H9 (cell line): ENCODE measurements at regions not wholly inside any gene's neighbourhood (a gene's known extent, or its start where the extent isn't known, plus 50 kb on each side); places are given as distances from the start of the nearest gene placed in this dataset.
A peak's percentile ranks its signal among the peaks of the same experiment; 100 is the strongest.

Experiments
- DNase-seq: peaks from one replicate; pipeline ENCODE4 v3.0.0-alpha.2; 2017
- H2AFZ ChIP-seq: one replicate; pipeline ENCODE4 v1.6.1; 2013; ENCODE audit warnings: mild to moderate bottlenecking, low read length, control low read depth, moderate library complexity
- H2AK5ac ChIP-seq: 2 replicates; pipeline ENCODE4 v1.6.1; 2013; ENCODE audit warnings: low read length, control low read depth, mixed read lengths; ENCODE audit not compliant: insufficient read length
- H2BK120ac ChIP-seq: one replicate; pipeline ENCODE4 v1.6.1; 2013; ENCODE audit warnings: low read depth, mild to moderate bottlenecking, low read length, control low read depth, inconsistent platforms; ENCODE audit not compliant: poor library complexity, severe bottlenecking
- H2BK12ac ChIP-seq: 2 replicates; pipeline ENCODE4 v1.6.1; 2013; ENCODE audit warnings: low read length, control low read depth, mixed read lengths, low read depth; ENCODE audit not compliant: insufficient read length
- H2BK15ac ChIP-seq: 2 replicates; pipeline ENCODE4 v1.6.1; 2013; ENCODE audit warnings: low read depth, low read length, control low read depth
- H2BK20ac ChIP-seq: one replicate; pipeline ENCODE4 v1.6.1; 2013; ENCODE audit warnings: low read depth, mild to moderate bottlenecking, low read length, control low read depth, inconsistent platforms; ENCODE audit not compliant: poor library complexity, severe bottlenecking
- H2BK5ac ChIP-seq: 2 replicates; pipeline ENCODE4 v1.6.1; 2013; ENCODE audit warnings: low read length, control low read depth, mixed read lengths; ENCODE audit not compliant: insufficient read length
- H3K14ac ChIP-seq: 2 replicates; pipeline ENCODE4 v1.6.1; 2013; ENCODE audit warnings: low read length, control low read depth; ENCODE audit not compliant: insufficient read depth
- H3K18ac ChIP-seq: 2 replicates; pipeline ENCODE4 v1.6.1; 2013; ENCODE audit warnings: low read depth, mild to moderate bottlenecking, mixed read lengths, low read length, control low read depth; ENCODE audit not compliant: insufficient read length
- H3K23ac ChIP-seq: 2 replicates; pipeline ENCODE4 v1.6.1; 2013; ENCODE audit warnings: low read length, control low read depth, mixed read lengths, low read depth; ENCODE audit not compliant: insufficient read length
- H3K23me2 ChIP-seq: 2 replicates; pipeline ENCODE4 v1.6.1; 2013; ENCODE audit warnings: low read depth, mild to moderate bottlenecking, mixed read lengths, low read length, control low read depth; ENCODE audit not compliant: insufficient read length, poor library complexity, severe bottlenecking
- H3K27ac ChIP-seq: 2 replicates; pipeline ENCODE4 v1.5.1; 2013; ENCODE audit warnings: low read length, control low read depth, mixed read lengths, low read depth; ENCODE audit not compliant: insufficient read length
- H3K27me3 ChIP-seq: 2 replicates; pipeline ENCODE4 v1.6.1; 2013; ENCODE audit warnings: low read length, control low read depth, inconsistent platforms; ENCODE audit not compliant: insufficient read depth
- H3K4ac ChIP-seq: 2 replicates; pipeline ENCODE4 v1.6.1; 2013; ENCODE audit warnings: low read depth, mild to moderate bottlenecking, control low read depth, inconsistent platforms, low read length, moderate library complexity
- H3K4me1 ChIP-seq: 2 replicates; pipeline ENCODE4 v1.6.1; 2013; ENCODE audit warnings: low read length, control low read depth, inconsistent platforms; ENCODE audit not compliant: insufficient read depth
- H3K4me2 ChIP-seq: 2 replicates; pipeline ENCODE4 v1.6.1; 2013; ENCODE audit warnings: low read length, control low read depth, mixed read lengths; ENCODE audit not compliant: insufficient read length, insufficient read depth
- H3K56ac ChIP-seq: 2 replicates; pipeline ENCODE4 v1.6.1; 2013; ENCODE audit warnings: low read depth, mild to moderate bottlenecking, mixed read lengths, low read length, control low read depth; ENCODE audit not compliant: insufficient read length
- H3K79me1 ChIP-seq: 2 replicates; pipeline ENCODE4 v1.6.1; 2013; ENCODE audit warnings: low read depth, mild to moderate bottlenecking, moderate library complexity, low read length, control low read depth, inconsistent platforms; ENCODE audit not compliant: insufficient read depth, poor library complexity, severe bottlenecking
- H3K79me2 ChIP-seq: 2 replicates; pipeline ENCODE4 v1.6.1; 2013; ENCODE audit warnings: low read length, control low read depth, inconsistent platforms; ENCODE audit not compliant: insufficient read depth
- H3K9ac ChIP-seq: 2 replicates; pipeline ENCODE4 v1.6.1; 2013; ENCODE audit warnings: low read length, control low read depth, mixed read lengths; ENCODE audit not compliant: insufficient read length; ENCODE audit errors: extremely low read depth
- H3K9me3 ChIP-seq: one replicate; pipeline ENCODE4 v1.6.1; 2013; ENCODE audit warnings: low read depth, low read length, inconsistent platforms; ENCODE audit not compliant: control insufficient read depth
- H3T11ph ChIP-seq: one replicate; pipeline ENCODE4 v1.6.1; 2013; ENCODE audit warnings: mild to moderate bottlenecking, low read length, control low read depth, inconsistent platforms
- H4K20me1 ChIP-seq: one replicate; pipeline ENCODE4 v1.6.1; 2013; ENCODE audit not compliant: control insufficient read depth, insufficient read length, insufficient read depth
- H4K5ac ChIP-seq: 2 replicates; pipeline ENCODE4 v1.6.1; 2013; ENCODE audit warnings: low read depth, mild to moderate bottlenecking, mixed read lengths, low read length, control low read depth; ENCODE audit not compliant: insufficient read length
- H4K8ac ChIP-seq: replicated peaks from 2 replicates; pipeline ENCODE4 v1.6.1; 2013; ENCODE audit warnings: low read length, control low read depth, mixed read lengths, low read depth; ENCODE audit not compliant: insufficient read length
- H4K91ac ChIP-seq: 2 replicates; pipeline ENCODE4 v1.6.1; 2013; ENCODE audit warnings: low read depth, mild to moderate bottlenecking, moderate library complexity, mixed read lengths, low read length, control low read depth; ENCODE audit not compliant: insufficient read length
- H3K27ac Mint-ChIP-seq, 3 experiments: 2 replicates in 2 of 3; 3 replicates in 1 of 3; pipeline ENCODE4 v1.8.0; 2020 to 2021; ENCODE audit warnings: mixed read lengths in 3 of 3, mild to moderate bottlenecking in 1 of 3, moderate library complexity in 1 of 3
- H3K27me3 Mint-ChIP-seq: 2 replicates; pipeline ENCODE4 v1.8.0; 2021; ENCODE audit warnings: low read depth, mild to moderate bottlenecking, moderate library complexity, mixed read lengths
- H3K36me3 Mint-ChIP-seq, 3 experiments: 2 replicates in 2 of 3; 3 replicates in 1 of 3; pipeline ENCODE4 v1.8.0; 2020 to 2021; ENCODE audit warnings: low read depth in 3 of 3, mixed read lengths in 3 of 3; ENCODE audit not compliant: insufficient read depth in 1 of 3
- H3K4me1 Mint-ChIP-seq, 2 experiments: 2 replicates each; pipeline ENCODE4 v1.8.0; 2020; ENCODE audit warnings: mixed read lengths in 2 of 2
- H3K4me3 Mint-ChIP-seq, 2 experiments: 2 replicates in 1 of 2; 3 replicates in 1 of 2; pipeline ENCODE4 v1.8.0; 2020 to 2021; ENCODE audit warnings: mild to moderate bottlenecking in 2 of 2, mixed read lengths in 2 of 2, moderate library complexity in 1 of 2
- H3K9me3 Mint-ChIP-seq, 2 experiments: 2 replicates in 1 of 2; 3 replicates in 1 of 2; pipeline ENCODE4 v1.8.0; 2020; ENCODE audit warnings: mild to moderate bottlenecking in 2 of 2, mixed read lengths in 2 of 2, moderate library complexity in 1 of 2
- WGBS: extraction: QIAGEN DNeasy Blood & Tissue Kit; methylation state at CpG from one replicate; pipeline ENCODE4 v1.1.7; 2013; ENCODE audit warnings: missing lambda C conversion rate, low lambda C conversion rate, mixed read lengths; ENCODE audit not compliant: insufficient read length; ENCODE audit errors: extremely low coverage; 5-methylcytosine and 5-hydroxymethylcytosine counted together
- TF ChIP-seq, protein P1 (sequence below): fragments of 200-600 bp; sonication (generic); conservative IDR thresholded peaks from 3 replicates; pipeline ENCODE4 v1.8.0; 2021; ENCODE audit warnings: antibody characterized with exemption, mild to moderate bottlenecking

DNA sequence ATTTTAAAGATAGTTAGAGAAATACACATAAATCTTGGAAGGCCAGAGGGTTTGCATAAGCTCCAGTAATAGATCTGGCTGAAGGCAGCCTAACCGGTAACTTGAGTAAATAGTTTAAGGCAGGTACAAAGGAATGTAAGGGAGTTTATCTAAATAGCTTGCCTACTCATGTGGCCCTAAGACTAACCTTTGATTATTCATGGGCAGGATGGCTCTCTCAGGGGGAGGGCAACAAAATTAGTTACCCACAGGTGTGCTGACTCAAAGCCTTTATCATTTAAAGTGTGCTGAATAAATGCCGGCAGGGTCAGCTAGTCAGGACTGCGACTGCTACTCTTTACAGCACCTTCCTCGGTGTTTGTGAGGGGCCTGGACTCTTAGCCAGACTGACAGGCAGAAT lies 761.3 kb upstream of the KIF2B start:
- H3K36me3 Mint-ChIP-seq: peaks cover 36 to 60% (median 43%) of the 10 kb centered on the region in 3 experiments
- peak overlapping the region; percentile 62 for H3K4me2 ChIP-seq
- H3K27me3 Mint-ChIP-seq: peaks cover 6% of the 10 kb centered on the region
- H3K4ac ChIP-seq: no peak overlapping the region
- no peaks in the 10 kb centered on the region for H3K79me1 ChIP-seq
- H3K4me1 Mint-ChIP-seq: peaks cover 19 to 28% of the 10 kb centered on the region in 2 experiments
- H4K91ac ChIP-seq: no peak overlapping the region
- H3K4me3 Mint-ChIP-seq: peak overlapping the region; percentile 2 to 35; a peak in 2 of 5 replicates
- no peak overlapping the region for H3K23ac ChIP-seq
- no peaks in the 10 kb centered on the region for H3K9me3 ChIP-seq
- no CpG with 5 or more reads among the region's 4 CpGs for WGBS
- H3K27ac ChIP-seq: no peak overlapping the region
- no peak overlapping the region for H2BK15ac ChIP-seq
- no peak overlapping the region for H2BK5ac ChIP-seq
- peak overlapping the region; percentile 62 for H2AFZ ChIP-seq
- H3K9me3 Mint-ChIP-seq: peaks cover 42 to 46% of the 10 kb centered on the region in 2 experiments
- no peak overlapping the region for H3K18ac ChIP-seq
- H3T11ph ChIP-seq: no peak overlapping the region
- no peaks in the 10 kb centered on the region for H3K27me3 ChIP-seq
- no peak overlapping the region for H4K8ac ChIP-seq
- no peaks in the 10 kb centered on the region for H4K20me1 ChIP-seq
- no peak overlapping the region for H2BK12ac ChIP-seq
- peak; percentile 92 for DNase-seq
- H3K14ac ChIP-seq: no peak overlapping the region; the same call in 1 of the 2 replicates
- H3K56ac ChIP-seq: no peak overlapping the region
- H2BK20ac ChIP-seq: no peak overlapping the region
- peak overlapping the region; percentile 70 to 91 (median 89); a peak in 6 of 7 replicates for H3K27ac Mint-ChIP-seq
- no peaks in the 10 kb centered on the region for H3K23me2 ChIP-seq
- no peaks in the 10 kb centered on the region; the same call in 1 of the 2 replicates for H3K4me1 ChIP-seq
- H2AK5ac ChIP-seq: no peak overlapping the region
- H3K79me2 ChIP-seq: no peaks in the 10 kb centered on the region
- no peak overlapping the region for H4K5ac ChIP-seq
- H2BK120ac ChIP-seq: no peak overlapping the region
- no peak overlapping the region for H3K9ac ChIP-seq
- TF ChIP-seq, protein P1, sequence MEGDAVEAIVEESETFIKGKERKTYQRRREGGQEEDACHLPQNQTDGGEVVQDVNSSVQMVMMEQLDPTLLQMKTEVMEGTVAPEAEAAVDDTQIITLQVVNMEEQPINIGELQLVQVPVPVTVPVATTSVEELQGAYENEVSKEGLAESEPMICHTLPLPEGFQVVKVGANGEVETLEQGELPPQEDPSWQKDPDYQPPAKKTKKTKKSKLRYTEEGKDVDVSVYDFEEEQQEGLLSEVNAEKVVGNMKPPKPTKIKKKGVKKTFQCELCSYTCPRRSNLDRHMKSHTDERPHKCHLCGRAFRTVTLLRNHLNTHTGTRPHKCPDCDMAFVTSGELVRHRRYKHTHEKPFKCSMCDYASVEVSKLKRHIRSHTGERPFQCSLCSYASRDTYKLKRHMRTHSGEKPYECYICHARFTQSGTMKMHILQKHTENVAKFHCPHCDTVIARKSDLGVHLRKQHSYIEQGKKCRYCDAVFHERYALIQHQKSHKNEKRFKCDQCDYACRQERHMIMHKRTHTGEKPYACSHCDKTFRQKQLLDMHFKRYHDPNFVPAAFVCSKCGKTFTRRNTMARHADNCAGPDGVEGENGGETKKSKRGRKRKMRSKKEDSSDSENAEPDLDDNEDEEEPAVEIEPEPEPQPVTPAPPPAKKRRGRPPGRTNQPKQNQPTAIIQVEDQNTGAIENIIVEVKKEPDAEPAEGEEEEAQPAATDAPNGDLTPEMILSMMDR: no peak
